ENCODE measurements at regions not wholly inside any gene's neighbourhood (a gene's known extent, or its start where the extent isn't known, plus 50 kb on each side); places are given as distances from the start of the nearest gene placed in this dataset.

DNA sequence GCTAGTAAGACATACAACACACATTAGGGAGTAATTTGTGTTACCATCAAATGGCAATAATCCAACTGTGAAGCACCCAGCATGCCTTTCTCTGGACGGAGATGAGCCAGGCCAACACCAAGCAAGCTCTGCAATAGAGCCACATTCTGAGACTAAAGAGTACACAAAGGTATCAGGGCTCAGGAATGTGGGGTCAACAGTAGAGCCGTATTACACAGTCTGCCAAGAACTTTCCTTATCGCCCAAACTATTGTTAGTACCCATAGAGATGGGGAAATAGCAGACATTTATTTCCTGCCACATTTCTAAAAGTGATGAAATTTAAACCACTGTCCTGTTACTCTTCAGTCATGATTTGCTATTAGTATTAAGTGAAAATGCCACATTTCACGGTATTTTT lies 113.7 kb downstream of the BMP4 start:
- no peaks in the 10 kb centered on the region for H3K27me3 ChIP-seq (ENCODE audit: insufficient read depth, poor library complexity, severe bottlenecking)
- no peak overlapping the region for H3K4me3 ChIP-seq (replicated peaks; ENCODE audit: insufficient read depth, low read length)
- DNase-seq (ENCODE audit: low read depth in 1 of 2, low spot score in 1 of 2) = no peak
- no peak for TF ChIP-seq POLR2AphosphoS5 (IDR thresholded peaks at IDR 0.05; ENCODE audit: low read depth)
- TF ChIP-seq SPI1 (IDR thresholded peaks at IDR 0.05; ENCODE audit: borderline replicate concordance, low read depth) = no peak
- TF ChIP-seq GABPA (IDR thresholded peaks at IDR 0.05; ENCODE audit: low read depth) = no peak
- TF ChIP-seq, protein P1, sequence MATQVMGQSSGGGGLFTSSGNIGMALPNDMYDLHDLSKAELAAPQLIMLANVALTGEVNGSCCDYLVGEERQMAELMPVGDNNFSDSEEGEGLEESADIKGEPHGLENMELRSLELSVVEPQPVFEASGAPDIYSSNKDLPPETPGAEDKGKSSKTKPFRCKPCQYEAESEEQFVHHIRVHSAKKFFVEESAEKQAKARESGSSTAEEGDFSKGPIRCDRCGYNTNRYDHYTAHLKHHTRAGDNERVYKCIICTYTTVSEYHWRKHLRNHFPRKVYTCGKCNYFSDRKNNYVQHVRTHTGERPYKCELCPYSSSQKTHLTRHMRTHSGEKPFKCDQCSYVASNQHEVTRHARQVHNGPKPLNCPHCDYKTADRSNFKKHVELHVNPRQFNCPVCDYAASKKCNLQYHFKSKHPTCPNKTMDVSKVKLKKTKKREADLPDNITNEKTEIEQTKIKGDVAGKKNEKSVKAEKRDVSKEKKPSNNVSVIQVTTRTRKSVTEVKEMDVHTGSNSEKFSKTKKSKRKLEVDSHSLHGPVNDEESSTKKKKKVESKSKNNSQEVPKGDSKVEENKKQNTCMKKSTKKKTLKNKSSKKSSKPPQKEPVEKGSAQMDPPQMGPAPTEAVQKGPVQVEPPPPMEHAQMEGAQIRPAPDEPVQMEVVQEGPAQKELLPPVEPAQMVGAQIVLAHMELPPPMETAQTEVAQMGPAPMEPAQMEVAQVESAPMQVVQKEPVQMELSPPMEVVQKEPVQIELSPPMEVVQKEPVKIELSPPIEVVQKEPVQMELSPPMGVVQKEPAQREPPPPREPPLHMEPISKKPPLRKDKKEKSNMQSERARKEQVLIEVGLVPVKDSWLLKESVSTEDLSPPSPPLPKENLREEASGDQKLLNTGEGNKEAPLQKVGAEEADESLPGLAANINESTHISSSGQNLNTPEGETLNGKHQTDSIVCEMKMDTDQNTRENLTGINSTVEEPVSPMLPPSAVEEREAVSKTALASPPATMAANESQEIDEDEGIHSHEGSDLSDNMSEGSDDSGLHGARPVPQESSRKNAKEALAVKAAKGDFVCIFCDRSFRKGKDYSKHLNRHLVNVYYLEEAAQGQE (IDR thresholded peaks at IDR 0.05; ENCODE audit: insufficient replicate concordance, low read depth) = no peak
- TF ChIP-seq, protein P2, sequence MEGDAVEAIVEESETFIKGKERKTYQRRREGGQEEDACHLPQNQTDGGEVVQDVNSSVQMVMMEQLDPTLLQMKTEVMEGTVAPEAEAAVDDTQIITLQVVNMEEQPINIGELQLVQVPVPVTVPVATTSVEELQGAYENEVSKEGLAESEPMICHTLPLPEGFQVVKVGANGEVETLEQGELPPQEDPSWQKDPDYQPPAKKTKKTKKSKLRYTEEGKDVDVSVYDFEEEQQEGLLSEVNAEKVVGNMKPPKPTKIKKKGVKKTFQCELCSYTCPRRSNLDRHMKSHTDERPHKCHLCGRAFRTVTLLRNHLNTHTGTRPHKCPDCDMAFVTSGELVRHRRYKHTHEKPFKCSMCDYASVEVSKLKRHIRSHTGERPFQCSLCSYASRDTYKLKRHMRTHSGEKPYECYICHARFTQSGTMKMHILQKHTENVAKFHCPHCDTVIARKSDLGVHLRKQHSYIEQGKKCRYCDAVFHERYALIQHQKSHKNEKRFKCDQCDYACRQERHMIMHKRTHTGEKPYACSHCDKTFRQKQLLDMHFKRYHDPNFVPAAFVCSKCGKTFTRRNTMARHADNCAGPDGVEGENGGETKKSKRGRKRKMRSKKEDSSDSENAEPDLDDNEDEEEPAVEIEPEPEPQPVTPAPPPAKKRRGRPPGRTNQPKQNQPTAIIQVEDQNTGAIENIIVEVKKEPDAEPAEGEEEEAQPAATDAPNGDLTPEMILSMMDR (IDR thresholded peaks at IDR 0.05; ENCODE audit: insufficient read depth, low read length) = no peak
- H3K27ac ChIP-seq (replicated peaks) = no peak overlapping the region

- Histone ChIP-seq H3K27ac (replicated peaks) (no peak overlapping the region), H3K27me3 (ENCODE audit: insufficient read depth, poor library complexity, severe bottlenecking) (no peaks in the 10 kb centered on the region), H3K4me3 (replicated peaks; ENCODE audit: insufficient read depth, low read length) (no peak overlapping the region)
- TF ChIP-seq, protein P1 (IDR thresholded peaks at IDR 0.05; ENCODE audit: insufficient replicate concordance, low read depth) = no peak
- no peak for TF ChIP-seq GABPA (IDR thresholded peaks at IDR 0.05; ENCODE audit: low read depth)
- TF ChIP-seq SPI1 (IDR thresholded peaks at IDR 0.05; ENCODE audit: borderline replicate concordance, low read depth) = no peak
- TF ChIP-seq POLR2AphosphoS5 (IDR thresholded peaks at IDR 0.05; ENCODE audit: low read depth) = no peak
- TF ChIP-seq, protein P2 (IDR thresholded peaks at IDR 0.05; ENCODE audit: insufficient read depth, low read length) = no peak
- no peak for DNase-seq (ENCODE audit: low read depth in 1 of 2, low spot score in 1 of 2)
Observed at GRCh38 chr14:53841109-53842099, 115.2 kb downstream of the BMP4 start.

DNA sequence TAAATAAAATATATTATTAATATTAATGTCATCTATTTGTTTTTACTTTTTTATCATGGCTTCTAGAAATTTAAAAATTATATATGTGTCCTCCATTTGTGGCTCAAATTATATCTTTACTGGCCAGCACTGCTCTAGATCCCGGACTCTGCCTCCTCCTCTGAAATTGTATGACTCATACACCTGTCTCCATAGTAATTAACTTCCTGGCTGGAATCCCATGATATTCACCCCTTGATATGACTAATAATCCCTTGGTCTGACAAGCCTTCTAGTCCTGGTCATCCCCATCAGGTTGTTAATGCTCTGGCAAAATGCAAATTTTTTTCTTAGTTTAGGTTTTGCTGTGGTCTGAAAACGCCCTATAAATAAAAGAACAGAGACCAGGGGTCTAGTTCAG lies 116.2 kb downstream of the BMP4 start:
- no peak for DNase-seq (ENCODE audit: low read depth in 1 of 2, low spot score in 1 of 2)
- Histone ChIP-seq H3K27ac (replicated peaks) (no peak overlapping the region), H3K27me3 (ENCODE audit: insufficient read depth, poor library complexity, severe bottlenecking) (no peaks in the 10 kb centered on the region), H3K4me3 (replicated peaks; ENCODE audit: insufficient read depth, low read length) (no peak overlapping the region)
- TF ChIP-seq GABPA (IDR thresholded peaks at IDR 0.05; ENCODE audit: low read depth) = no peak
- TF ChIP-seq SPI1 (IDR thresholded peaks at IDR 0.05; ENCODE audit: borderline replicate concordance, low read depth) = no peak
- TF ChIP-seq, protein P1 (IDR thresholded peaks at IDR 0.05; ENCODE audit: insufficient replicate concordance, low read depth) = no peak
- TF ChIP-seq, protein P2 (IDR thresholded peaks at IDR 0.05; ENCODE audit: insufficient read depth, low read length) = no peak
- TF ChIP-seq POLR2AphosphoS5 (IDR thresholded peaks at IDR 0.05; ENCODE audit: low read depth) = no peak

Data from HL-60 (cell line).